ENCODE measurements at regions not wholly inside any gene's neighbourhood (a gene's known extent, or its start where the extent isn't known, plus 50 kb on each side); places are given as distances from the start of the nearest gene placed in this dataset.

DNA sequence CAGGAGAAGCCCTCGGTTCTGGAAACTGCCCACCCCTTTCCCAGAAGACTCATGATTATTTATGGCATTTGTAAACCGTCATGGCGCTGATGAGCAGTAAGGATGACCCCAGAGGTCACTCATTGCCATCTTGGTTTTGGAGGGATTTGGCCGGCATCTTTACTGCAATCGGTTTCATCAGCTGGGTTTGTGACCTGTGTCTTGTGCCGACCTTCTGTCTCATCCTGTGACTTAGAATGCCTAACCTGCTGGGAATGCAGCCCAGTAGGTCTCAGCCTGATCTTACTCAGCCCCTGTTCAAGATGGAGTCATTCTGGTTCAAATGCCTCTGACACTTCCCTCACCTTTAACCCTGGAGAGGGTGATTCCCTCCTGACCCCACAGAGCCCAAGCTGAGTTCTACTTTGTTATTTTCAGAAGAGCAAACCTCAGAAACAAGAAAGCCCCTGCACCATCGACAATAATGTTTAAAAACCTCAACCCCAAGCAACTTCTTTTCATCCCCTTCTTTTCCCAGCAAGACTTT is 105.5 kb upstream of the SFSWAP start:
- WGBS, 2 donors, result 66% methylated on average over 7 of the region's 7 CpGs
- TF ChIP-seq, protein P1, sequence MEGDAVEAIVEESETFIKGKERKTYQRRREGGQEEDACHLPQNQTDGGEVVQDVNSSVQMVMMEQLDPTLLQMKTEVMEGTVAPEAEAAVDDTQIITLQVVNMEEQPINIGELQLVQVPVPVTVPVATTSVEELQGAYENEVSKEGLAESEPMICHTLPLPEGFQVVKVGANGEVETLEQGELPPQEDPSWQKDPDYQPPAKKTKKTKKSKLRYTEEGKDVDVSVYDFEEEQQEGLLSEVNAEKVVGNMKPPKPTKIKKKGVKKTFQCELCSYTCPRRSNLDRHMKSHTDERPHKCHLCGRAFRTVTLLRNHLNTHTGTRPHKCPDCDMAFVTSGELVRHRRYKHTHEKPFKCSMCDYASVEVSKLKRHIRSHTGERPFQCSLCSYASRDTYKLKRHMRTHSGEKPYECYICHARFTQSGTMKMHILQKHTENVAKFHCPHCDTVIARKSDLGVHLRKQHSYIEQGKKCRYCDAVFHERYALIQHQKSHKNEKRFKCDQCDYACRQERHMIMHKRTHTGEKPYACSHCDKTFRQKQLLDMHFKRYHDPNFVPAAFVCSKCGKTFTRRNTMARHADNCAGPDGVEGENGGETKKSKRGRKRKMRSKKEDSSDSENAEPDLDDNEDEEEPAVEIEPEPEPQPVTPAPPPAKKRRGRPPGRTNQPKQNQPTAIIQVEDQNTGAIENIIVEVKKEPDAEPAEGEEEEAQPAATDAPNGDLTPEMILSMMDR (IDR thresholded peaks at IDR 0.05; ENCODE audit: control extremely low read depth, extremely low read depth), result no peak
- Histone ChIP-seq H3K27ac (ENCODE audit: low read depth in 1 of 2, low read length in 1 of 2) (no peak overlapping the region), H3K4me3 (no peak overlapping the region), H3K4me1 (ENCODE audit: control insufficient read depth in 5 of 5, insufficient read depth in 5 of 5, low read length in 5 of 5) (peaks cover 0 to 8% (median 0%) of the 10 kb centered on the region in 5 donors), H3K27me3 (ENCODE audit: control insufficient read depth in 3 of 3, insufficient read depth in 3 of 3, low read length in 2 of 3) (peaks cover 0 to 22% (median 4%) of the 10 kb centered on the region in 3 donors), H3K36me3 (ENCODE audit: control insufficient read depth in 4 of 4, insufficient read depth in 4 of 4, low read length in 4 of 4) (no peaks in the 10 kb centered on the region), H3K9me3 (ENCODE audit: control insufficient read depth in 4 of 4, insufficient read depth in 3 of 4, low read length in 3 of 4) (peaks cover 0 to 2% (median 0%) of the 10 kb centered on the region in 4 donors), H3K9ac (ENCODE audit: insufficient read depth in 1 of 2, low read length in 2 of 2) (no peak overlapping the region)
- no peak for DNase-seq
- ATAC-seq (ENCODE audit: insufficient read depth, low FRiP score), result no peak

DNA sequence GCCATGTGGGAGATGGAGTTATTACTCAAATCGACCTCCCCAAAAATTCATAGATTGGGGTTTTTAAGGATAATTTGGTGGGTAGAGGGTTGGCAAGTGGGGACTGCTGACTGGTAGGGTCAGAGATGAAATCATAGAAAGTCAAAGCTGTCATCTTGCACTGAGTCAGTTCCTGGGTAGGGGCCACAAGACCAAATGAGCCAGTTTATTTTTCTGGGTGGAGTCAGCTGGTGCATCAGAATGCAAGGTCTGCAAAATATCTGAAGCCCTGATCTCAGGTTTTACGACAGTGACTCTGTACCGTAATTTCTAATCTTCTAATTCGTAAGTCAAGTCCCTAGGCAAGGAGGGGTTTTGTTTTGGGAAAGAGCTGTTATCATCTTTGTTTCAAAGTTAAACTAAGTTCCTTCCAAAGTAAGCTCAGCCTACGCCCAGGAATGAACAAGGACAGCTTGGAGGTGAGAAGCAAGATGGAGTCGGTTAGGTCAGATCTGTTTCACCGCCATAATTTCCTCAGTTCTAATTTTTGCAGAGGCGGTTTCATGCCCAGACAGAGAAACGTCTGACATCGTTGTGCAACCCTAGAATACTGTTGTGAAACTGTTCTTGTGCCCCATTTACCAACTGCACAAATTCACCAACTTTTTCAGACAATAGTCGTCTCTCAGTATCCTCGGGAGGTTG is 104.5 kb upstream of the SFSWAP start:
- Histone ChIP-seq H3K4me1 (ENCODE audit: control insufficient read depth in 5 of 5, insufficient read depth in 5 of 5, low read length in 5 of 5) (peaks cover 0 to 8% (median 0%) of the 10 kb centered on the region in 5 donors), H3K9ac (ENCODE audit: insufficient read depth in 1 of 2, low read length in 2 of 2) (no peak overlapping the region), H3K27me3 (ENCODE audit: control insufficient read depth in 3 of 3, insufficient read depth in 3 of 3, low read length in 2 of 3) (peaks cover 0 to 22% (median 4%) of the 10 kb centered on the region in 3 donors), H3K4me3 (no peak overlapping the region), H3K9me3 (ENCODE audit: control insufficient read depth in 4 of 4, insufficient read depth in 3 of 4, low read length in 3 of 4) (peaks cover 0 to 2% (median 0%) of the 10 kb centered on the region in 4 donors), H3K27ac (ENCODE audit: low read depth in 1 of 2, low read length in 1 of 2) (no peak overlapping the region), H3K36me3 (ENCODE audit: control insufficient read depth in 4 of 4, insufficient read depth in 4 of 4, low read length in 4 of 4) (no peaks in the 10 kb centered on the region)
- ATAC-seq (ENCODE audit: insufficient read depth, low FRiP score) (no peak), DNase-seq (no peak)
- WGBS, 2 donors, result 57 to 73% methylated on average over 12 of the region's 12 CpGs
- TF ChIP-seq, protein P1 (IDR thresholded peaks at IDR 0.05; ENCODE audit: control extremely low read depth, extremely low read depth), result no peak

GRCh38 chr12:131607658-131608447 is 103.0 kb upstream of the SFSWAP start:
- H3K27me3 ChIP-seq (ENCODE audit: control insufficient read depth in 3 of 3, insufficient read depth in 3 of 3, low read length in 2 of 3), result peaks cover 0 to 22% (median 4%) of the 10 kb centered on the region in 3 donors
- peaks cover 0 to 8% (median 0%) of the 10 kb centered on the region in 5 donors for H3K4me1 ChIP-seq (ENCODE audit: control insufficient read depth in 5 of 5, insufficient read depth in 5 of 5, low read length in 5 of 5)
- ATAC-seq (ENCODE audit: insufficient read depth, low FRiP score) (no peak), DNase-seq (no peak)
- H3K4me3 ChIP-seq, result no peak overlapping the region
- TF ChIP-seq, protein P1 (IDR thresholded peaks at IDR 0.05; ENCODE audit: control extremely low read depth, extremely low read depth), result no peak
- no peak overlapping the region for H3K9ac ChIP-seq (ENCODE audit: insufficient read depth in 1 of 2, low read length in 2 of 2)
- peaks cover 0 to 2% (median 0%) of the 10 kb centered on the region in 4 donors for H3K9me3 ChIP-seq (ENCODE audit: control insufficient read depth in 4 of 4, insufficient read depth in 3 of 4, low read length in 3 of 4)
- H3K27ac ChIP-seq (ENCODE audit: low read depth in 1 of 2, low read length in 1 of 2), result no peak overlapping the region
- 70 to 71% methylated on average over 8 of the region's 8 CpGs for WGBS, 2 donors
- no peaks in the 10 kb centered on the region for H3K36me3 ChIP-seq (ENCODE audit: control insufficient read depth in 4 of 4, insufficient read depth in 4 of 4, low read length in 4 of 4)
